GM21528 (cell line): ENCODE measurements at regions not wholly inside any gene's neighbourhood (a gene's known extent, or its start where the extent isn't known, plus 50 kb on each side); places are given as distances from the start of the nearest gene placed in this dataset.
"Not testable (repeated sequence)": the region's sequence is repeated elsewhere in the genome, so short reads cannot be mapped to it uniquely, and the experiment has no call there.

Source experiments
- ATAC-seq: cut with Tn5 transposase; IDR thresholded peaks from one replicate; pipeline ENCODE4 v1.9.1; 2021; ENCODE audit warnings: mild to moderate bottlenecking, moderate library complexity; ENCODE audit not compliant: unreplicated experiment, low FRiP score

DNA sequence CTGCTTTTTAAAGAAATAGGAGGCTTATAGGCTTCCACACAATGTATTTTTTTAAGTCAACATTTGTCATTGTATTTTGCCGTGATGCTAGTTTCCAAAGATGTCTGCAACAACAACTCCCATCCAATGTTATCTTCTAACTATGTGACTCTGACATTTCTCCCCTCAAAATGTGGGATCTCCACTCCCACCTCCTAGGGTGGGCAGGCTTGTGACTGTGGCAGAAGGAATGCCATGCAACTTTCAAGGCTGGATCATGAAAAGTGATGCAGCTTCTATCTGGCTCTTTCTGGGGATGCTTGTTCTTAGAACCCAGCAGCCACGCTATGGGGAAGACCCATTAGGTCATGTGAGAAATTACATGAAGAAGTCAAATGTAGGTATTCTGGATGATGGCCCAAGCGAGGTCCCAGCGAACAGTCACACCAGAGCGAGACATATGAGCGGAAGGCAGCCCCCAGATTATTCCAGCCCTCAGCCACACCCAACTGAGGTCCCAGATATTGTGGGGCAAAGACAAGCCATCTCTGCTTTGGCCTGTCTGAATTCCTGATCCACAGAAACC lies 124.3 kb downstream of the BDH1 start:
- no peak for ATAC-seq

DNA sequence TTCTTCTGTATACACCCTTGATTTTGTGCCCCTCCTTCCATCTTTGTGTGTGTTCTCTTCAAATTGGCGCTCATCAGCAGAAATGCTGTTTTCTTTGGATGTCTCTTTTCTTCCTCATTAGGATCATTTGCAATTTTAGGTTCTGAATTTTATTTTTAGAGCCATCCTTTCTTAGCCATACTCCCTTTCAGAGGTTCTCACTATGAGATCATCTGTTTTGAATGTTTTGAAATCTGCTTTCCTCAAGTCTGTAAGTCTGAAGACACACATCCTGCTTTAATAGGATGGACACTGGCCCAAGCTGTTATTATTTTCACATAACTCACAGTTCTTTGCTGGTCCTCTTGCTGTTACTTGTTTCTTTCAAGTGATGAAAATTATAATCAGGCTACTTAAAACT lies 124.8 kb downstream of the BDH1 start:
- no peak for ATAC-seq

DNA sequence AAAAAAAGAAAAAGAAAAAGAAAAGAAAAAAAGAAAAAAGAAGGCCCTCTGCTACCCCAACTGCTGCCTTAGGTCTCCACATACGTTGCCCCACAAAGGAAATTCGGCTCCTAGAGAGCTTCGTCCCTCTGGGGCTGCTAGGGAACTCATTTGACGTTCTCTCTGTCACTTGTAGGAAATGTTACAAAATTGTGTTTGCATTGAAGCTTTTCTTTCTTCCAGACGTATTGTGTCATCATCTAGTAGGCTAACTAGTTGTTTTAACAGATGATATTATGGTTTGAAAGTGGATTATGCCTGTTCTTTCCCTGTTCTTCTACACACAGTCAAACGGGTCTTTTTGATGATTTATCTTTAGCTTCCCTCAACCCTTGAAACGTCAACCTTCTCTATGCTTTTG lies 125.3 kb downstream of the BDH1 start:
- no peak for ATAC-seq

DNA sequence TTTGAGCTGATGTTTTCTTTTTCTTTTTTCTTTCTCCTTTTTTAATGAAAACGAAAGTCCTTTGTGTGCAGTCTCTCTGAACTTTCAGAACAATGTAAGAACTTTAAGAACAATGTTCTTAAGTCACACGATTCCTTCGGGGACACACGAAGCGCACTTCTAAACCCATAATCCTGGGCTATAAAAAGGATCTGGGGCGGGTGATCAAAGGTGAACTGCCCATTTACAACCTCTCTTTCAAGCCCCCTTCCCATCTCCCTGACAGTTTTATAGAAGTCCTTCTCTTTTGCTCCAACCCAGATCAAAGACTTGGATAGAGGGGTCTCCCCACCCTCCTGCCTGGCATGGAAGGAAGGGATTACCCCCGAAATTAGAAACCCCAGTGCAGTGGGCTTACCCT lies 126.8 kb downstream of the BDH1 start:
- no peak for ATAC-seq

DNA sequence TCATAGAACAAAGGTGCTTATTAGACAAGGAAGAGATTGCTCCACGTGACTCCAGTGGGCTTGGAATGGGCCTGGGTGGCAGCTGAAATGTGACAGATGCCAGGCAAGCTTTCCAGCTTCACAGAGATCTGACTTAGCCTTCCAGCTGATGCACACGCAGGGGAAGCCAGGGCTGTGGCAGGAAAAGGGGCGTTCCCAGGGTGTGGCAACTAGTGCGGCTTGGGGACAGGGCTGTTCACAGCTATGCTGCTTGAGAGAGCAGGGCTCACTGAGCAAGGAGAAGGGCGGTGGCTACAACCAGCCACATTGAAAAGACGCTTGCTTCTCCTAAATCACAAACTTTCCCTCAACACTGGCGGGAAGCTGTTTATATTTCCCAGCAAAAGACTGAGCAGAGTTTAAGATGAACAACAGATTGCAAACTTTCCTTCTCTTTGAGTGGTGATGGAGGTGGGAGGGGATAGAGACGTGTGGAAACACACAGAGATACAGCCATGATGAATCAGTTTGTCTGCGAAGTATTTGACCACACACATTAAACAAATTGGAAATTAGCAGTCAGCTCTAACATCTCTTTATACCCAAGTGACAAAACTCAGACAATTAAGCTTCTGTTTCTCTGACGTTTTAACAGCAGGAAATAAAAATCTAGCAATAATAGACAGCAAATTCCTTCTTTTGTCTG lies 127.5 kb downstream of the BDH1 start:
- no peak for ATAC-seq

DNA sequence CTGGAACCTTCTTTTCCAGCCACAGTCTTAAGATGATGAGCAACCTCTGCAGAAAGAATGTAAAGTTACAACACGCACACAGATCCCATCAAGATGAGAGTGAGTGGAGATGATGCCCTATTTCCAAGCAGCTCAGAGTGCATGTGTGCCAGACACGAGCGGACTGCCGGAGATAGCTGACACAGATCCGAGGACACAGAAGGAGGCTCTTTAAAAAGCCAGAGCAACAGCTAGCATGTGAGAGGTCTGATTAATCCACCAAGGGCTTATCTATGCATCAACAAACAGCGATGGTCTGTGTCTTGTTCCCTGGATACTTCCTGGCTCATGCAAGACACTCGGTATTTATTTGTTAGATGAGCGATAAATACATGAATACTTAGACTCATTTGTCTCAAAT lies 128.6 kb upstream of the DLG1 start:
- no peak for ATAC-seq

DNA sequence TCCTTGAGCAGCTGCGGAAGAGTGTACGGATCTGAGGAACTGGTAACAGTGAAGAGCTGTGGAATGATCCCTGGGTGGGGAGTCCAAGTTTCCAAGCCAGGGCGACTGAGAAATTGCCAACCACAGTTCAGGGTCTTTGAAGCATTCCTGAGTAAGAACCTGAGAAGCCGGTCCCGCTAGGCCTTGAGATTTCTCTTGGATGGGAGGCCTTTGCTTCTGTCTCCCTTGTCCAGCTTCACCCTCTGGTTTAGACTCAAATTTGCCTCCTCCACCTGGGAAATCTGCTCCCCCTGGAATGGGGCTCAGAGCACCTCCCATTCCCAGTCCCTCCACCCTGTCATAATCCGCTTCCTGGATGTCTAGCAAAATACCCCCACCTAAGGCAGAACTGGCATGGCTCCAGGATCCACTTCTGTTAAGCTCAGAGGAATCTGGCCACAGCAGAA lies 127.7 kb upstream of the DLG1 start:
- no peak for ATAC-seq

DNA sequence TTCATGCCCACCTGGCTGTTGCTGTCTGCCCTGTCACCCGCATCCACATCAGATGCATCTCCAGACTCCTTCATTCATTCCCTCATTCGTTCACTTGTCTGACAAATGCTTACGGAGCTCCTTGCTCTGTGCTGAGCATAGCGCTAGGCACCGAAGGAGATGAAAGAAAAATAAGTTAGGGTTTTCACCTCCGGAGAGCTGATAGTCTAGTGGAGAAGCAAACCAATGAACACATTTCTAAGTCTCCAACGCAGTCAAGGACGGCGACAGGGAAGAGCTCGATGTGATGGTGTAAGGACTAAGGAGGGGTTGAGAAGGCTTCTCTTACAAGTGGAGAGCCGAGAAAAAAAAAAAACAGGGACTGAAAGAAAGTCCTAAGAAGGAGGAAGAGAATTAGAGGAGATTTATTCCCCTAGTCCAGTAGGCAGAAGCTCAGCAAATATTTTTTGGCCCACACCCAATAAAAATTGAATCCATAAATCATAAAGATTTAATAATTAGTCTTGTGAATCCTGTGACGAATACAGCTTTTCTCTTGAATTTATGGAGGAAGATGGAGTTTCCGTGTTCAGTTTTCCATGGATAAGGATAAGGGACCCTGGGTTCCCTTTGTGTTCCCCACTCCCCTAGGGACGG lies 127.2 kb upstream of the DLG1 start:
- ATAC-seq, result no peak

DNA sequence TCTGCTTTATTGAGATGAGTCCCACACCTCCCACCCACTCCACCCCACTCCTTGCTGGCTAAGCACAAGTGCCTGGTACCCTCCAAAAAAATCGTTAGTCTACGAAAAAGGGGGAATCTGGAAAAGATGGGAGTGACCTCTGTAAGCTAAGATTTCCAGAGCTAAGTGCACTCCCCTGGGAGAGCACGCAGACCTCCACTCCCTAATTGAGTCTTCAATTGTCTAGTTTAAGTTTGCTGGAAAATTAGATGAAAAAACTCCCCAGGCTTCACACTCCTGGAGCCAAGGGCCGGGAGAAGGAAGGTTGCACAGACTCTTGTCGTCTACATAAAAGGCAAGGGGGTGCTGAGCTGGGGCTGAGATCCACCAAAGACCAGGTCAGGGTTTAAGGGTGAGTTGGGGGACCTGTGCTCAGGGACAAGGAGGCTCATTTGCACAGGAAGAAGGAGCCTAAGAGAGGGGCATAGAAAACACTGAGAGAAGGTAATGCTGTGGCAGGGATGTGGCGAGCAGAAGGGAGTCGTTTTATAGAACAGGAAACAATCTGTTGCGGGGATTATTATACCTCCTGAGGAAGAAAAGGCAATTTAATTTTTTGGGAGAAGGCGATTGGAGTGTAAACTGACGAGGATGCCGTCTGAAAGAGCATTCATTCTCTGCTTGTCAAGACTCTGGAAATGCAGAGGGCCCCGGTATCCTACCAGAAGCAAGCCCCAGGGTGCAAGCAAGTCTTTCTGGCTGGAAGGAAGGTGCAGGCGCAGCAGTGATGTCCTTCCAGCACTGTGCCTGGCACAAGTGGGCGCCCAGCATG lies 126.5 kb upstream of the DLG1 start:
- ATAC-seq, result no peak

DNA sequence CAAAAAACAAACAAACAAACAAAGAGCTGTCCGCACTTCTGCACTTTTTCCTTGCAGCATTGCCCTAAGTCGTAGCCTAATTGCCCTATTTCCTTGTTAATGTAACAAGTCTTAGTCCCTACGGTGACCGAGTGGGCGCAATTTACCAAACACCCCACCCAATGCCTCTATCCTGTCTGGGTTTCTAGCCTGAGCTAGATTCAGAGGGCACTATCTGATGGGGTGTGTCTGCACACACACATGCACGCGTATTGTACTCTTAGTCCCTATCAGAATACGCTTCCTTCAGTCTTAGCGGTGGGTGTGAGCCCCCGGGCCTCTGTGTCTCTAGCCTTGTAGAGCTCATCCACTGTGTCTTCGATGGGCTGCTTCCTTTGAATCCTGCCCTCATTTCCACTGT lies 125.9 kb upstream of the DLG1 start:
- no peak for ATAC-seq

DNA sequence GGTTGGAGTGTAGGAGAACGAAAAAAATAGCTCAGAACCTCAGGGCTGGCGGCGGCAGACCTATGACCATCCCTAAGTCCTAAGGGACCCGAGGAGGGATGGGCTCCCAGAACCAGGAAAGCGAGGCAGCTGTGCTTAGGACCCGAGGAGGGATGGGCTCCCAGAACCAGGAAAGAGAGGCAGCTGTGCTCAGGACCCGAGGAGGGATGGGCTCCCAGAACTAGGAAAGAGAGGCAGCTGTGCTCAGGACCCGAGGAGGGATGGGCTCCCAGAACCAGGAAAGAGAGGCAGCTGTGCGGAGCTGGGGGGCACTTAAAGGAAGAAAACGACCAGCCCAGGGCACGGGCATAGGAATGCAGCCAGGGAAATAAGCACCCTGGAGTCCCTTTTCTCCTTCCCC lies 125.0 kb upstream of the DLG1 start:
- no peak for ATAC-seq

DNA sequence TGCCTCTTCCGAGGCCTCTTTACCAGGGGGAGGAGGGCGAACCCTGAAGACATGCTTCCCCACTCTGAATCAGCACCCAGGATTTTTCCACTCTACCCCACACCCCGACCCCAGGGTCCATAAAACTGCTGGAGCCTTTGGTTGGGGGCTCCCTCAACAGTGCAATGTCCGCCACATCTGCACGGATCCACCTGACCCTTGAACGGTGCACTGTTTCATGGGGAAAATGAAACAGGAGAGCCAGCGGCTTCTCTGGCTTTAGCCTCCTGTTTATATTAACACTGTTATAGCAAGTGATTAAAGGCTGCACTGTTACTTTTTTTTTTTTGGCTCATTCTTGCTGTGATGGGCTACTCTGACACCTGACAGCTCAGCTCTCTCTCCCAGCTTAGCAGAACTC lies 124.1 kb upstream of the DLG1 start:
- no peak for ATAC-seq

DNA sequence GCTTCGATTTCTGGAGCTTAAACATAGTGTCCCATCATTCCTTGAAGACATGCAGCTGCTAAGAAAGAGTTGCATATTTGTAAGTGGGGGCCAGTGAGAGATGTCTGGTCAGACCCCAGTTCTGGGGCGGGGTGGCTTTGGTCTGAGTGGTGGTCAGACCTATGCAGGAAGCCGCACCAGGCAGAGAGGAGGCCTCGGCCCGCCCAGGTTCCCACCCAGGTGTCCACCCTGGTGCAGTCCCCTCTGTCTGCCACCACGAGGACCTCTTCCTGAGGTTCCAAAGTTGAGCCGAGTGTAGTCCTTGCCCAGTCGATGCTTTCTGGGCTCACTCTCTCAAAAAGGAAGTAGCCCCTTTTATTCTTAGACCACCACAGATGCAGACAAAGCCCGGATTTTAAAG lies 122.6 kb upstream of the DLG1 start:
- no peak for ATAC-seq

DNA sequence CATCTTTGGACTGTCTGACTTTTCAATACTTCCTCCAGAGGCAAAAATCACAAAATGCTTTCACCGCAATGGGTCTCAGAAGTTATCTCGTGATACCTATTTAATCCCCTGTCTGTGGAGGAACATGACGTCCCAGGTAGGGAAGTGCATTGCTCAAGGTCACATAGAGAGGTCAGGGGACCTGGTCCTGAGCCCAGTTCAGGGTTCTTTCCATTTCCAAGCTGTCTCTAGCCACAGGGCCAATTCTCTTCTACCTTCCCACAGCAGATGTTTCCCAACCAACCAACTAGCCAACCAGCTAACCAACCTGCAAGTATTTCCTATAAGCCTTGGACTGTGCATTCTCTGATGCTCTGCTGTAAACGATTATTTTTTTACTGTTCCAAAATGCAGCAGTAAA lies 122.2 kb upstream of the DLG1 start:
- ATAC-seq, result no peak

DNA sequence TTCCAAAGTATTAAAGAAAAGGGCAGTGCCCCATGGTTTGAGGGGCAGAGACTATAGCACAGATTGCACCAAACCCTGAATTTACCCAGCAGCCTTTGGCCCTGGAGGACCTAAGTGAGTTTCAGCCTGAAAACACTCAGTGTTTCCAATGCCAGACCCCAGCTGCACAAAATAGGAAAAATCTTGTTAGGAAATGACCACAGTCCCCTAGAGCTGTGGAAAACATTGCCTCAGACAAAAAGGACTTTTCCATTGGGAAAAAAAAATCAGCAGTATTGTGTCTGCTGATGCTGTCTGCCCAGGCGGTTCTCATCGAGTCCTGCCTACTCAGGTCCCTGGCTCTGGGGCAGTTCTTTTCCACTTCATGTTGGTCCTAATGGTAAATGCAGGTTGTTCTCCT lies 121.7 kb upstream of the DLG1 start:
- no peak for ATAC-seq

DNA sequence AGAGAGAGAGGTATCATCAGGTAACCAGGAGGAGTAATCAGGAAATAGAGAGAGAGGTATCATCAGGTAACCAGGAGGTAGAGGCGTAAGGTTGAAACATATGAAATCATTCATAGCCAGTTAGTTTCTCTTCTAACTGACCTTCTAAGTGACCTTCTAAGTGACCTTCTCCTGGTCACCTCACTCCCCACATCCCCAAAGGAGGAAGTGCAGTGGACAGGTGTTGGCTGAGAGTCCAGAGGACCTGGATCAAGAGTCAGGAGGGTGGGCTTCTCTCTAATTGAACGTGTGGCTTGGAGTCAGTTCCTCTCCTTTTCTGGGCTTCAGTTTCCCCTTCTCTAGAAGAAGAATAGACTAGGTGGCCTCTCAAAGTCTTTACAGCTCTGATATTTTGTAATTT lies 121.3 kb upstream of the DLG1 start:
- ATAC-seq, result no peak

DNA sequence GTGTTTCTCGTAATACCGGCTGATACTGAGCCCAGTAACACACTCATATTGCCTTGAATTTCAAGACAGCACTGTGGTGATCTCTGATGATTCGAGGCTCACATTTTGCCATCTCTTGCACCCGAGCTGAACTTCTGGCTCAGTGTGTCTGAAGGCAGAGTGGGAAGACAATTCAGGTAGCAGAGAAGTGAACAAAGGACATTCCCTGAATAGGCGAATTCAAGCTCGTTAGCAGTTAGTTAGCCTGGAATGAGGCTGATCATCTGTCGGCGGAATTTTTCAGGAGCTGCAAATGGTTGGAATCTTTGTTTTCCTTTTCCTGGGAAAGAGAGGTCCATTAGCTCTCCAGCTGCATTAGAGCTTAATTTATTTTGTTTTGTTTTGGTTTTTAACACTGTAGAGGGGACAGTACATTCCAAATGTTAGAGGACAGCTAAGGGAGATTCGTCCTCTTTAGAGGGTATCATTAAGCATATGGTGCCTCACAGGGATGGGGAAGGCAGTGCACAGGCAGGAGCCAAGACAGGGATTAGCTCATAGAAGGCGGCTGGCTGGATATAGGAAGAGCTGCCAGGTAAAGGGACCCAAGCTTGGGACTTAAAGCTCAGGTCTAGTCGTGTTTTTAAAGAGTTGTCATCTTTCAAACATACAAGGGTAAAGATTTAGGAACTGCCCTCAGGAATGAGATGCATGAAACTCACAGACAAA lies 119.7 kb upstream of the DLG1 start:
- no peak for ATAC-seq

DNA sequence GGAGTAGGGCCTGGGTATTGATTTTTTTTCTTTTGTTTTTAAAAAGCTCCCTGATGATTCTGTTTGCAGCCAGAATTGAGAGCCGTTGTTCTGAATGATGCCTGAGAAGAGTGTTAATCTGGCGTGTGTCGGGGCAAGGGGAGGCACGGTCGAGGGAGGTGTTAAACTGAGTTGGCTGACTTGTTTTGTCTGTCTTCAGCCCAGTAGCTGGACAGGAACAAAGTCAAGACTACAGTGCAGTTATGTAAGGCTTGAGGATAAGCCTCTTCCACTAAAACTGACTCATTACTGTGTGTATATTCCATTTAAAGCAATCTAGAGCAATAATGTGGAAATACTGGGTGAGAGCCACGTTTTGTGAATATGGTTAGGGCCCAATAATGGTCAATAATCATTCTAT lies 119.0 kb upstream of the DLG1 start:
- no peak for ATAC-seq

DNA sequence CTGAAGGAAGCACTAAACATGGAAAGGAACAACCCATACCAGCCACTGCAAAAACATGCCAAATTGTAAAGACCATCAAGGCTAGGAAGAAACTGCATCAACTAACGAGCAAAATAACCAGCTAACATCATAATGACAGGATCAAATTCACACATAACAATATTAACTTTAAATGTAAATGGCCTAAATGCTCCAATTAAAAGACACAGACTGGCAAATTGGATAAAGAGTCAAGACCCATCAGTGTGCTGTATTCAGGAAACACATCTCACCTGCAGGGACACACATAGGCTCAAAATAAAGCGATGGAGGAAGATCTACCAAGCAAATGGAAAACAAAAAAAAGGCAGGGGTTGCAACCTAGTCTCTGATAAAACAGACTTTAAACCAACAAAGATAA lies 113.5 kb upstream of the DLG1 start:
- ATAC-seq, result not testable (repeated sequence)

DNA sequence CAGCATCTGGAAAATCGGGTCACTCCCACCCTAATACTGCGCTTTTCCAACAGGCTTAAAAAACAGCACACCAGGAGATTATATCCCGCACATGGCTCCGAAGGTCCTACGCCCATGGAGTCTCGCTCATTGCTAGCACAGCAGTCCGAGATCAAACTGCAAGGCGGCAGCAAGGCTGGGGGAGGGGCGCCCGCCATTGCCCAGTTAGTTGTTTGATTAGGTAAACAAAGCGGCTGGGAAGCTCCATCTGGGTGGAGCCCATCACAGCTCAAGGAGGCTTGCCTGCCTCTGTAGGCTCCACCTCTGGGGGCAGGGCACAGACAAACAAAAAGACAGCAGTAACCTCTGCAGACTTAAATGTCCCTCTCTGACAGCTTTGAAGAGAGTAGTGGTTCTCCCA lies 111.8 kb upstream of the DLG1 start:
- not testable (repeated sequence) for ATAC-seq
